ENCODE measurements at regions not wholly inside any gene's neighbourhood (a gene's known extent, or its start where the extent isn't known, plus 50 kb on each side); places are given as distances from the start of the nearest gene placed in this dataset.

GRCh38 chr12:11998944-11999315, 71.8 kb upstream of the BCL2L14 start:
- no peaks in the 10 kb centered on the region for H3F3A ChIP-seq (ENCODE audit: control insufficient read depth, insufficient read depth)
- H3K9me3 ChIP-seq (ENCODE audit: control insufficient read depth, insufficient read depth, low read length): no peaks in the 10 kb centered on the region
- H3K36me3 ChIP-seq (ENCODE audit: control insufficient read depth, low read length): no peaks in the 10 kb centered on the region
- no peak overlapping the region for H3K4me3 ChIP-seq (ENCODE audit: low read length)
- no peak overlapping the region for H3K27ac ChIP-seq (ENCODE audit: low read depth, low read length)
- H3K4me2 ChIP-seq (ENCODE audit: low read length): no peak overlapping the region
- H3K9me2 ChIP-seq (replicated peaks; ENCODE audit: control insufficient read depth, low read length): no peaks in the 10 kb centered on the region
- no peaks in the 10 kb centered on the region for H4K20me1 ChIP-seq (ENCODE audit: control insufficient read depth, insufficient read depth, low read depth, low read length)
- H3K27me3 ChIP-seq (ENCODE audit: control insufficient read depth, low read length): no peaks in the 10 kb centered on the region; the same call in 1 of the 2 replicates
- no peaks in the 10 kb centered on the region for H3K4me1 ChIP-seq (ENCODE audit: control insufficient read depth, low read length)
- H3K79me2 ChIP-seq (ENCODE audit: control insufficient read depth, low read length): no peaks in the 10 kb centered on the region
- TF ChIP-seq CTCF (IDR thresholded peaks at IDR 0.05; ENCODE audit: low read depth, low read length, poor library complexity, severe bottlenecking) (no peak), EZH2phosphoT487 (IDR thresholded peaks at IDR 0.05; ENCODE audit: borderline replicate concordance, low read length) (no peak)

GRCh38 chr12:12003609-12004008, 67.1 kb upstream of the BCL2L14 start:
- Histone ChIP-seq H3K9me2 (replicated peaks; ENCODE audit: control insufficient read depth, low read length) (no peaks in the 10 kb centered on the region), H3K4me3 (ENCODE audit: low read length) (no peak overlapping the region), H3K9me3 (ENCODE audit: control insufficient read depth, insufficient read depth, low read length) (no peaks in the 10 kb centered on the region), H3K36me3 (ENCODE audit: control insufficient read depth, low read length) (no peaks in the 10 kb centered on the region), H4K20me1 (ENCODE audit: control insufficient read depth, insufficient read depth, low read depth, low read length) (no peaks in the 10 kb centered on the region), H3K79me2 (ENCODE audit: control insufficient read depth, low read length) (no peaks in the 10 kb centered on the region), H3F3A (ENCODE audit: control insufficient read depth, insufficient read depth) (0 out of 2 replicates have a peak, but pooled peaks cover 1% of the 10 kb centered on the region), H3K27me3 (ENCODE audit: control insufficient read depth, low read length) (no peaks in the 10 kb centered on the region; the same call in 1 of the 2 replicates), H3K27ac (ENCODE audit: low read depth, low read length) (no peak overlapping the region), H3K4me1 (ENCODE audit: control insufficient read depth, low read length) (peaks cover 18% of the 10 kb centered on the region), H3K4me2 (ENCODE audit: low read length) (no peak overlapping the region)
- TF ChIP-seq EZH2phosphoT487 (IDR thresholded peaks at IDR 0.05; ENCODE audit: borderline replicate concordance, low read length): no peak
- TF ChIP-seq CTCF (IDR thresholded peaks at IDR 0.05; ENCODE audit: low read depth, low read length, poor library complexity, severe bottlenecking): no peak

- no peak overlapping the region for H3K4me2 ChIP-seq (ENCODE audit: low read length)
- H3K4me3 ChIP-seq (ENCODE audit: low read length): no peak overlapping the region
- TF ChIP-seq EZH2phosphoT487 (IDR thresholded peaks at IDR 0.05; ENCODE audit: borderline replicate concordance, low read length): no peak
- TF ChIP-seq CTCF (IDR thresholded peaks at IDR 0.05; ENCODE audit: low read depth, low read length, poor library complexity, severe bottlenecking): no peak
- H3K27ac ChIP-seq (ENCODE audit: low read depth, low read length): no peak overlapping the region
- H3K36me3 ChIP-seq (ENCODE audit: control insufficient read depth, low read length): no peaks in the 10 kb centered on the region
- no peaks in the 10 kb centered on the region; the same call in 1 of the 2 replicates for H3K27me3 ChIP-seq (ENCODE audit: control insufficient read depth, low read length)
- 0 out of 2 replicates have a peak, but pooled peaks cover 4% of the 10 kb centered on the region for H3F3A ChIP-seq (ENCODE audit: control insufficient read depth, insufficient read depth)
- no peaks in the 10 kb centered on the region for H4K20me1 ChIP-seq (ENCODE audit: control insufficient read depth, insufficient read depth, low read depth, low read length)
- no peaks in the 10 kb centered on the region for H3K9me2 ChIP-seq (replicated peaks; ENCODE audit: control insufficient read depth, low read length)
- H3K9me3 ChIP-seq (ENCODE audit: control insufficient read depth, insufficient read depth, low read length): no peaks in the 10 kb centered on the region
- peaks cover 27% of the 10 kb centered on the region for H3K4me1 ChIP-seq (ENCODE audit: control insufficient read depth, low read length)
- no peaks in the 10 kb centered on the region for H3K79me2 ChIP-seq (ENCODE audit: control insufficient read depth, low read length)
Measured at GRCh38 chr12:12004524-12004923, 66.2 kb upstream of the BCL2L14 start.
